ENCODE measurements at regions not wholly inside any gene's neighbourhood (a gene's known extent, or its start where the extent isn't known, plus 50 kb on each side); places are given as distances from the start of the nearest gene placed in this dataset.

DNA sequence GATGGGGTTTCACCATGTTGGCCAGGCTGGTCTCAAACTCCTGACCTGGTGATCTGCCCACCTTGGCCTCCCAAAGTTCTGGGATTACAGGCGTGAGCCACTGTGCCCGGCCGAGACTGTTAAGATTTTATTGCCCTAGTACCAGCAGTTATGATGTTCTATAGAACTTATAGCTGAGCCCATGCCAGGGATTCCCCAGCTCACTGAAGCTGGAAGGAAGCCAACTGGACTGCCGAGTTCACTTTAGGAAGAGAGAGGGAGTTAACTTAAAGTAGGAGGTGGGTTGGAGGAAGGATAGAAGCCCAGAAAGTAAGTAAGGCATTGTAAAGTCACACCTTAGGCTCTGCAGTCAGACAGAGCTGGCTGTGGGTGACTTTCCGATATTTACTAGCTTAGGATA is 101.1 kb upstream of the BOC start:
- no peak overlapping the region for H3K27ac ChIP-seq
- no peaks in the 10 kb centered on the region for H4K20me1 ChIP-seq (ENCODE audit: insufficient read depth)
- H3K79me2 ChIP-seq (ENCODE audit: insufficient read depth), result no peaks in the 10 kb centered on the region
- no peaks in the 10 kb centered on the region for H3K4me1 ChIP-seq (ENCODE audit: insufficient read depth)
- H2AFZ ChIP-seq, result no peak overlapping the region
- no peaks in the 10 kb centered on the region for H3F3A ChIP-seq (ENCODE audit: insufficient read depth)
- no peak overlapping the region for H3K9ac ChIP-seq
- no peak overlapping the region for H3K4me3 ChIP-seq
- no peak overlapping the region for H3K4me2 ChIP-seq (ENCODE audit: unreplicated experiment)
- no peaks in the 10 kb centered on the region for H3K36me3 ChIP-seq (ENCODE audit: low read depth)
- TF ChIP-seq EZH2phosphoT487 (IDR thresholded peaks at IDR 0.05; ENCODE audit: insufficient read depth, low read depth) (no peak), EZH2 (IDR thresholded peaks at IDR 0.05; ENCODE audit: insufficient read depth, poor library complexity, severe bottlenecking) (no peak)
- H3K9me2 ChIP-seq (ENCODE audit: insufficient read depth), result no peaks in the 10 kb centered on the region
- WGBS, 2 experiments (ENCODE audit: low coverage in 1 of 2, low lambda C conversion rate in 2 of 2, missing lambda C conversion rate in 2 of 2), result 75 to 78% methylated on average over 5 of the region's 5 CpGs
- in situ Hi-C loops (cut with MboI), result no loop called here
- DNase-seq, result no peak
- H3K27me3 ChIP-seq (replicated peaks; ENCODE audit: insufficient read depth), result 0 out of 2 replicates have a peak, but pooled peaks cover 13% of the 10 kb centered on the region
- no peaks in the 10 kb centered on the region for H3K9me3 ChIP-seq (ENCODE audit: low read depth)

DNA sequence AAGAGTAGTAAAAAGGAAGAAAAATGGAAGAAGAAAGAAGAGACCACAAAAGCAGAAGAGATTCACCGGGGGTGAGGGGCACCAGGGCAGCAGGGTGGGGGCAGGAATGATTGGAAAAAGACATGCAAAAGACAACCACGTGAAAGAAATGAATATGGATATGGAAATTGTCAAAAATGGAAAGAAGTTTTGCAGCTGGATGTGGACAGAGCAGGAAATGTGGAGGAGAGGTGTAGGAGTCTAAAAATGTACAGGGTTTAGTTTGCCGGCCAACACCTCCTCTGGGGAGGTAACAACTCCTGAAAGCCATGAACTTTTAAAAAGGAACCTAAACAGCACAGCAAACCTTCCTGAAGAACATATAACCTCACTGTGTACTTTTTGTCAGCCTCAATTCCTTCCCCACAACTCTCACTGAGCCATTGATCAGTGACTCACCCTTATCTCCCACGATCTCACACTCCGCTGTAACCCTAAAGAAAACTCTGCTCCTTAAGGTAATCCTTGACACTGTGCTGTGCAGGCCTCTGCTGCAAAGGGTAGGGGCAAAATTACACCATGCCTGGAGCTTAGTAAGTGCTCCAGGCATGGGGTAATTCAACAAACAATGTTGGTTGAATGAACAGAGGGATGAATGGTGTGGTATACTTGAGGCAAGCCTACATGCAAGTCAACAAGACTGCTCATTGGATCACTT is 100.2 kb upstream of the BOC start:
- Histone ChIP-seq H3K9me3 (ENCODE audit: low read depth) (no peaks in the 10 kb centered on the region), H3K36me3 (ENCODE audit: low read depth) (no peaks in the 10 kb centered on the region), H3K4me3 (no peak overlapping the region), H3K27ac (no peak overlapping the region), H3K4me2 (ENCODE audit: unreplicated experiment) (no peak overlapping the region), H3K27me3 (replicated peaks; ENCODE audit: insufficient read depth) (0 out of 2 replicates have a peak, but pooled peaks cover 13% of the 10 kb centered on the region), H3K4me1 (ENCODE audit: insufficient read depth) (no peaks in the 10 kb centered on the region), H3K9ac (no peak overlapping the region), H3K9me2 (ENCODE audit: insufficient read depth) (no peaks in the 10 kb centered on the region), H3F3A (ENCODE audit: insufficient read depth) (no peaks in the 10 kb centered on the region), H4K20me1 (ENCODE audit: insufficient read depth) (no peaks in the 10 kb centered on the region), H3K79me2 (ENCODE audit: insufficient read depth) (no peaks in the 10 kb centered on the region), H2AFZ (no peak overlapping the region)
- TF ChIP-seq EZH2 (IDR thresholded peaks at IDR 0.05; ENCODE audit: insufficient read depth, poor library complexity, severe bottlenecking) (no peak), EZH2phosphoT487 (IDR thresholded peaks at IDR 0.05; ENCODE audit: insufficient read depth, low read depth) (no peak)
- no peak for DNase-seq
- 71 to 75% methylated on average over 5 of the region's 5 CpGs for WGBS, 2 experiments (ENCODE audit: low coverage in 1 of 2, low lambda C conversion rate in 2 of 2, missing lambda C conversion rate in 2 of 2)
- in situ Hi-C loops (cut with MboI), result no loop called here

DNA sequence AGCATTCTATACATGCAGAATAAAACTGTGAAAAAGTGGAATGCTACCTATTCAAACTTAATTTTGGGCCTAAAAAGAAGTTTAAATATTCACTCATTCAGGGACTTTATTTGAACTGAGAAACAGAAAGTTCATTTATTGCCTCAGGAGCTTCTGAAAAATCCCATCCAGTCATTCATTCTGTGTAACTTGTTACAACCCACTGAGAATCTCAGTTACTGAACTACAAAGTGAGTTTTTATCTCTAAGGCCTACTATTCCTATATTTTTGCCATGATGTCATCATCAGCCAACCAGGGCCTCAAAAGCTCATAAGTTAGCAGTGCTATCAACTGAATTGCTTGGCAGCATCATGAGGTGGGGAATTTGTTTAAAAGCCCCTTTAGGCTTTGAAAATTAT is 98.0 kb upstream of the BOC start:
- Histone ChIP-seq H3K4me2 (ENCODE audit: unreplicated experiment) (no peak overlapping the region), H3F3A (ENCODE audit: insufficient read depth) (peaks cover 9% of the 10 kb centered on the region), H3K36me3 (ENCODE audit: low read depth) (no peaks in the 10 kb centered on the region), H3K27ac (no peak overlapping the region), H3K4me3 (no peak overlapping the region), H4K20me1 (ENCODE audit: insufficient read depth) (no peaks in the 10 kb centered on the region), H3K4me1 (ENCODE audit: insufficient read depth) (peaks cover 10% of the 10 kb centered on the region), H3K79me2 (ENCODE audit: insufficient read depth) (no peaks in the 10 kb centered on the region), H2AFZ (no peak overlapping the region), H3K9ac (no peak overlapping the region), H3K27me3 (replicated peaks; ENCODE audit: insufficient read depth) (no peaks in the 10 kb centered on the region), H3K9me3 (ENCODE audit: low read depth) (no peaks in the 10 kb centered on the region), H3K9me2 (ENCODE audit: insufficient read depth) (no peaks in the 10 kb centered on the region)
- no peak for TF ChIP-seq EZH2phosphoT487 (IDR thresholded peaks at IDR 0.05; ENCODE audit: insufficient read depth, low read depth)
- no peak for TF ChIP-seq EZH2 (IDR thresholded peaks at IDR 0.05; ENCODE audit: insufficient read depth, poor library complexity, severe bottlenecking)
- in situ Hi-C loops (cut with MboI), result no loop called here
- DNase-seq, result no peak

DNA sequence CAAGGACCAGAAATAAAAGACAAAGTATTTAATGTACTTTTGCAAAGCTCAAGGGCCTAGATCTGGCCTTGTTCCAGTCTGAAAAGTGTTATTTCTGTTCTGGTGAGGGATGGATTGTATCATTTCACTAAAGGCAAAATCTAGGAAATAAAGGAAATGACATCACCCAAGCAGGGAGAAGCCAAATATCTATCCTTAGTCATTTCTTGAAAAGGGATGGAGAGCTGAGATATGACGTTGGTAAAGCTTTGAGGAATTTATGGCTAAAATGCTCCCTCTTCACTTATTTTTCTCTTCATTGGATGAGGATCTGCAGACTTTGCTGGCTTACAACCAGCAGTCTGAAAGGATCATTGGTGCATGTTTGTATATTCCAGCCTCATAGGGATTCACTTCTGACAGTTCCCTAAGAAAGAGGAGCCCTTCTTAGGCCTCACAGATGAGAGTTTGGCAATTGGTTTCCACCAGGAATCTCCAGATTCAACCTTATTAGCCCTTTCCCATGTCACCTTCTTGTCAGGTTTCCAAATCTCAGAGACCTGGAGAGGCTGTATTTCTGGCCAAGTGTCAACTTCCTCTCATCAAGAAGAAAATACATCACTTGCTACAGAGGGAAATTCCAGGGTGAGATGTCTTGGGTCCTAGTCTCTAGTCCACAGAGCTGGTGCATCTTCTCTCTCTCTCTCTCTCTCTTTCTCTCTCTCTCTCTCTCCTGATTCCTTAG is 93.7 kb upstream of the BOC start:
- Histone ChIP-seq H3K9me3 (ENCODE audit: low read depth) (no peaks in the 10 kb centered on the region), H3K4me3 (no peak overlapping the region), H3K79me2 (ENCODE audit: insufficient read depth) (no peaks in the 10 kb centered on the region), H3K4me1 (ENCODE audit: insufficient read depth) (peaks cover 10% of the 10 kb centered on the region), H3K36me3 (ENCODE audit: low read depth) (no peaks in the 10 kb centered on the region), H3K9me2 (ENCODE audit: insufficient read depth) (no peaks in the 10 kb centered on the region), H4K20me1 (ENCODE audit: insufficient read depth) (no peaks in the 10 kb centered on the region), H3K27ac (no peak overlapping the region), H3K4me2 (ENCODE audit: unreplicated experiment) (no peak overlapping the region), H3F3A (ENCODE audit: insufficient read depth) (peaks cover 9% of the 10 kb centered on the region), H3K9ac (no peak overlapping the region), H3K27me3 (replicated peaks; ENCODE audit: insufficient read depth) (no peaks in the 10 kb centered on the region), H2AFZ (peak overlapping the region; percentile 61)
- 3 to 7% methylated on average over 1 of the region's 1 CpG for WGBS, 2 experiments (ENCODE audit: low coverage in 1 of 2, low lambda C conversion rate in 2 of 2, missing lambda C conversion rate in 2 of 2)
- TF ChIP-seq EZH2 (IDR thresholded peaks at IDR 0.05; ENCODE audit: insufficient read depth, poor library complexity, severe bottlenecking) (no peak), EZH2phosphoT487 (IDR thresholded peaks at IDR 0.05; ENCODE audit: insufficient read depth, low read depth) (no peak)
- in situ Hi-C loops (cut with MboI), result no loop called here
- peak; percentile 82 for DNase-seq

All from GM23248 (cell line).